ENCODE measurements at regions not wholly inside any gene's neighbourhood (a gene's known extent, or its start where the extent isn't known, plus 50 kb on each side); places are given as distances from the start of the nearest gene placed in this dataset.

GRCh38 chr13:109682534-109683244, 103.7 kb downstream of the IRS2 start:
- DNase-seq (ENCODE audit: low spot score), result no peak
- no peak overlapping the region for H3K4me3 ChIP-seq
- no peak overlapping the region for H3K27ac ChIP-seq
- TF ChIP-seq CTCF (IDR thresholded peaks at IDR 0.05), result no peak

GRCh38 chr13:109680930-109681329, 105.5 kb downstream of the IRS2 start:
- no peak for TF ChIP-seq CTCF (IDR thresholded peaks at IDR 0.05)
- H3K4me3 ChIP-seq, result no peak overlapping the region
- H3K27ac ChIP-seq, result no peak overlapping the region
- no peak for DNase-seq (ENCODE audit: low spot score)

DNA sequence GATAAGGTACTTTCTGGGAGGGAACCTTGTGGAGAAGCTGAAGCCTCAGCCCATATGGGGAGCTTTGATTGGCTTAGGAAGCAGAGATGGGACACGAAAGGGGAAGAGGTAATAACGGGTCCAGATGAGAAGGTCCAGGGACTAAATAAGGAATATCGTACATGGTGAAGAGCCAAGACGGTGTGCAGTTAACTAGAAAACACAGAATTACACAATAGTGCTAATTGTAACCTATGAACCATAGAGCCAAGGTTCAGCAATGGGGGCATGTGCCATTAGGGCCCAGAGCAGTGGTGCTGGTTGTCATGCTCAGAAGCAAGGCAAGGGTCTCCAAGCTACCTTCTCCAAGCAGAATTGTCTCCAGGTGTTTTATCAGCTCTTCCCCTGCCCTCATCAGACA, 106.1 kb downstream of the IRS2 start:
- no peak overlapping the region for H3K27ac ChIP-seq
- no peak for TF ChIP-seq CTCF (IDR thresholded peaks at IDR 0.05)
- DNase-seq (ENCODE audit: low spot score), result no peak
- H3K4me3 ChIP-seq, result no peak overlapping the region

- DNase-seq (ENCODE audit: low spot score), result no peak
- Histone ChIP-seq H3K27ac (no peak overlapping the region), H3K4me3 (no peak overlapping the region)
- no peak for TF ChIP-seq CTCF (IDR thresholded peaks at IDR 0.05)
Observed at GRCh38 chr13:109678459-109678858, 107.9 kb downstream of the IRS2 start.

- H3K4me3 ChIP-seq, result no peak overlapping the region
- DNase-seq (ENCODE audit: low spot score), result no peak
- H3K27ac ChIP-seq, result no peak overlapping the region
- TF ChIP-seq CTCF (IDR thresholded peaks at IDR 0.05), result no peak
Observed at GRCh38 chr13:109677206-109677605, 109.2 kb downstream of the IRS2 start.

GRCh38 chr13:109673477-109673876, 112.9 kb downstream of the IRS2 start:
- H3K4me3 ChIP-seq, result no peak overlapping the region
- TF ChIP-seq CTCF (IDR thresholded peaks at IDR 0.05), result no peak
- DNase-seq (ENCODE audit: low spot score), result no peak

DNA sequence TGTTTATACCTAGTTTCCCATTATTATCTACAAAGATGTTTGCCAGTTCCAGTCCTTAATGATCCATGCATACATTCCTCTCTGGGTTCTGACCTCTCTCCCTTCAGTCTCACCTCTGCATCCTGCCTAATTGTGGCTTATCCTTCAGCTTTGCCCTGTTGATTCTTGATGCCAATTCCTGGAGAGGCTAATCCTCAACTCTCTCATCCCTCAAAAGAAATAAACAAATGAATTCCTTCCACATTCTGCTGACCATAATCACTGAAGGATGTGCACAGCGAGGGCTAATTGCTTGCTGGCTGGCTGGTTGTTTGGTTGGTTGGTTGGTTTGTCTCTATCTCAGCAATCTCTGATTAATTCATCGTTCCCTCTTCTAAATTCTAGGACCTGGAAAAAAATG, 113.8 kb downstream of the IRS2 start:
- no peak overlapping the region for H3K27ac ChIP-seq
- DNase-seq (ENCODE audit: low spot score), result no peak
- no peak overlapping the region for H3K4me3 ChIP-seq
- TF ChIP-seq CTCF (IDR thresholded peaks at IDR 0.05), result no peak

More at GRCh38 chr13:109673477-109673876, 112.9 kb downstream of the IRS2 start:
- H3K27ac ChIP-seq, result no peak overlapping the region
